Sigmoid colon (tissue), 4 donors: ENCODE measurements at regions not wholly inside any gene's neighbourhood (a gene's known extent, or its start where the extent isn't known, plus 50 kb on each side); places are given as distances from the start of the nearest gene placed in this dataset.

Source experiments
- EP300 ChIP-seq, 4 donors: sonication (generic); formaldehyde crosslinking; IDR thresholded peaks; one replicate each; pipeline ENCODE4 v1.6.1; 2017; ENCODE audit warnings: antibody characterized with exemption in 4 of 4
- POLR2A ChIP-seq, 2 donors: fragments of 450-650 bp; IDR thresholded peaks; one replicate each; pipeline ENCODE4 v1.6.1; 2016; ENCODE audit warnings: antibody characterized with exemption in 2 of 2, mild to moderate bottlenecking in 2 of 2, moderate library complexity in 2 of 2
- TF ChIP-seq, protein P1 (sequence below), 4 experiments: fragments of 450-650 bp in 3 of 4; fragments of 200-600 bp in 1 of 4; IDR thresholded peaks; one replicate each; pipeline ENCODE4 v1.5.1; 2016 to 2019; ENCODE audit warnings: antibody characterized with exemption in 4 of 4, mild to moderate bottlenecking in 3 of 4, moderate library complexity in 2 of 4

DNA sequence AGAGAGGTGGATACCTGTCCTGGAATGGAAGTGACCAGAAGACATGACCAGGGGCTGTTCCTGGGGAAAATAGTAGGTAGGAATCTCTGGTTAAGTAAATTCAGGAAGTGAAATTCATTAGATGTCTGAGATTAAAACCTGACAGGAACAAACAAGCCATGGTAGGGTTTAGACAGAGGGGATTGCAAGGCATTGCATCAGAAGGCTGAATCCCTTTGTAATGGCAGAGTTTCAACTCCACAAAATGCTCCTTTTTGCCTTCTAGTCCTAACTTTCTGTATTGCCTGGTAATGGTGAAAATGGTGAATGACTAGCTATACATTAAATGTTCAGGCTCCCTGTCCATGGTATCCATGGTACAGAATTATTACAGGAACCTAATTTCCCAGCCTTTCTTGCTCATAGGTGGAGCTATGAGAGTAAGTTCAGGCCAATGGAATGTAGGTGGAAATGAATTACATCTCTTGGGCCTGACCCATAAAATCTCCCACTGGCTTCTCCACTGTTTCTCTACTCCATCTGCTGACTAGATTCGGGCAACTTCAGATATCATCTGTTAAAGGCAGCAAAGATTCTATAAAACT lies 113.4 kb upstream of the CNTLN start:
- TF ChIP-seq, protein P1, sequence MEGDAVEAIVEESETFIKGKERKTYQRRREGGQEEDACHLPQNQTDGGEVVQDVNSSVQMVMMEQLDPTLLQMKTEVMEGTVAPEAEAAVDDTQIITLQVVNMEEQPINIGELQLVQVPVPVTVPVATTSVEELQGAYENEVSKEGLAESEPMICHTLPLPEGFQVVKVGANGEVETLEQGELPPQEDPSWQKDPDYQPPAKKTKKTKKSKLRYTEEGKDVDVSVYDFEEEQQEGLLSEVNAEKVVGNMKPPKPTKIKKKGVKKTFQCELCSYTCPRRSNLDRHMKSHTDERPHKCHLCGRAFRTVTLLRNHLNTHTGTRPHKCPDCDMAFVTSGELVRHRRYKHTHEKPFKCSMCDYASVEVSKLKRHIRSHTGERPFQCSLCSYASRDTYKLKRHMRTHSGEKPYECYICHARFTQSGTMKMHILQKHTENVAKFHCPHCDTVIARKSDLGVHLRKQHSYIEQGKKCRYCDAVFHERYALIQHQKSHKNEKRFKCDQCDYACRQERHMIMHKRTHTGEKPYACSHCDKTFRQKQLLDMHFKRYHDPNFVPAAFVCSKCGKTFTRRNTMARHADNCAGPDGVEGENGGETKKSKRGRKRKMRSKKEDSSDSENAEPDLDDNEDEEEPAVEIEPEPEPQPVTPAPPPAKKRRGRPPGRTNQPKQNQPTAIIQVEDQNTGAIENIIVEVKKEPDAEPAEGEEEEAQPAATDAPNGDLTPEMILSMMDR (IDR thresholded peaks at IDR 0.05): no peak
- TF ChIP-seq POLR2A (IDR thresholded peaks at IDR 0.05): no peak
- TF ChIP-seq EP300 (IDR thresholded peaks at IDR 0.05): no peak
